Colonic mucosa (tissue), 4 donors: ENCODE measurements at regions not wholly inside any gene's neighbourhood (a gene's known extent, or its start where the extent isn't known, plus 50 kb on each side); places are given as distances from the start of the nearest gene placed in this dataset.
"Not testable (repeated sequence)": the region's sequence is repeated elsewhere in the genome, so short reads cannot be mapped to it uniquely, and the experiment has no call there.

Source experiments
- DNase-seq: peaks from one replicate; pipeline ENCODE4 v3.0.0-alpha.2; 2020
- H3K27ac ChIP-seq: fragments of 200-600 bp; one replicate; pipeline ENCODE4 v1.8.0; 2021
- H3K27me3 ChIP-seq: fragments of 200-600 bp; one replicate; pipeline ENCODE4 v1.8.0; 2021
- H3K36me3 ChIP-seq: fragments of 200-600 bp; one replicate; pipeline ENCODE4 v1.8.0; 2021
- H3K4me1 ChIP-seq: fragments of 200-600 bp; one replicate; pipeline ENCODE4 v1.8.0; 2021; ENCODE audit warnings: mild to moderate bottlenecking
- H3K4me3 ChIP-seq: fragments of 200-600 bp; one replicate; pipeline ENCODE4 v1.8.0; 2021
- H3K9ac ChIP-seq, 2 donors: one replicate each; pipeline ENCODE4 v1.7.0; 2013; ENCODE audit warnings: control low read depth in 2 of 2, low read depth in 2 of 2, low read length in 2 of 2
- H3K9me3 ChIP-seq: fragments of 200-600 bp; one replicate; pipeline ENCODE4 v1.8.0; 2021
- intact Hi-C: fragments of 100-400 bp; cut with DNase I; formaldehyde crosslinking; loops from one replicate; pipeline ENCODE4 v1.14.1; 2022
- TF ChIP-seq, protein P1 (sequence below): fragments of 200-600 bp; IDR thresholded peaks from one replicate; pipeline ENCODE4 v1.8.0; 2022; ENCODE audit warnings: antibody characterized with exemption, mild to moderate bottlenecking
- donor health status: healthy.
- donor health status: DM: no; HTN: no; CAD: no.
- donor health status: DM: no; HTN: no; CAD: no.

DNA sequence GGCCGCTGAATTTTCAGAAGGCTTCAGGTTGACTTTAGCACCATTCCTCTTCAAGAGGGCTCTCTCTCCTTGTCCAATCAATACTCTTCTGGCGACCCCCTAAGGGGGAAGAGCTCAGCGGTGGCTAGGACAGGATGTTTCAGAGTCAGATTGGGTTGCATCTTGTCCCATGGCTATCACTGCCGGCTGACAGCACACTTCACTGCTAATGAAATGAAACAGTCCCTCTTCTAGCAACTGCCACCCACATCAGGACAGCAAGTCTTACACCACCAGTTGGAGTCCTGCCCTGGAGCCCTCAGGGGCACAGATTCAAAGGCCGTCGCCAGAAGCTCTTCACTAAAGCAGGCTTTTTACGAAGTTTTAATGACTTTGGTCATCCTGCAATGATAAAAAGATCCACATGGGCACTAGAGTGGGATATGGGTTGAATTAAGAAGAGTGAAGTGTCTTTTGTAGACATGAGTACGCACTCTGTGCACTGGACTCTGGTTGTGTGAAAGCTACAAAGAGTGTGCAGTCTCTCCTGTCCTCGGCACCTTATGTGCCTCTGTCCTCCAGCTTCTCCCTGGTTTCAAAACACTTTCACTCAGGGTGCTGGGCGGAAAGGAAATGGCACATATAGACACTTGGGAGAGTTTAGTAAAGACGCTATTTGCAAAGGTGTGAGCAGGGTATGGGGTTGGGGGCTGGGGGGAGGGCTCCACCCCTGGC is 66.1 kb upstream of the SLC22A16 start:
- no peak overlapping the region for H3K9ac ChIP-seq
- TF ChIP-seq, protein P1, sequence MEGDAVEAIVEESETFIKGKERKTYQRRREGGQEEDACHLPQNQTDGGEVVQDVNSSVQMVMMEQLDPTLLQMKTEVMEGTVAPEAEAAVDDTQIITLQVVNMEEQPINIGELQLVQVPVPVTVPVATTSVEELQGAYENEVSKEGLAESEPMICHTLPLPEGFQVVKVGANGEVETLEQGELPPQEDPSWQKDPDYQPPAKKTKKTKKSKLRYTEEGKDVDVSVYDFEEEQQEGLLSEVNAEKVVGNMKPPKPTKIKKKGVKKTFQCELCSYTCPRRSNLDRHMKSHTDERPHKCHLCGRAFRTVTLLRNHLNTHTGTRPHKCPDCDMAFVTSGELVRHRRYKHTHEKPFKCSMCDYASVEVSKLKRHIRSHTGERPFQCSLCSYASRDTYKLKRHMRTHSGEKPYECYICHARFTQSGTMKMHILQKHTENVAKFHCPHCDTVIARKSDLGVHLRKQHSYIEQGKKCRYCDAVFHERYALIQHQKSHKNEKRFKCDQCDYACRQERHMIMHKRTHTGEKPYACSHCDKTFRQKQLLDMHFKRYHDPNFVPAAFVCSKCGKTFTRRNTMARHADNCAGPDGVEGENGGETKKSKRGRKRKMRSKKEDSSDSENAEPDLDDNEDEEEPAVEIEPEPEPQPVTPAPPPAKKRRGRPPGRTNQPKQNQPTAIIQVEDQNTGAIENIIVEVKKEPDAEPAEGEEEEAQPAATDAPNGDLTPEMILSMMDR: no peak
- intact Hi-C loops: no loop called here
- no peaks in the 10 kb centered on the region for H3K36me3 ChIP-seq
- no peaks in the 10 kb centered on the region for H3K4me1 ChIP-seq
- no peak overlapping the region for H3K4me3 ChIP-seq
- no peak overlapping the region for H3K27ac ChIP-seq
- H3K27me3 ChIP-seq: no peaks in the 10 kb centered on the region
- no peak for DNase-seq
- H3K9me3 ChIP-seq: no peaks in the 10 kb centered on the region

DNA sequence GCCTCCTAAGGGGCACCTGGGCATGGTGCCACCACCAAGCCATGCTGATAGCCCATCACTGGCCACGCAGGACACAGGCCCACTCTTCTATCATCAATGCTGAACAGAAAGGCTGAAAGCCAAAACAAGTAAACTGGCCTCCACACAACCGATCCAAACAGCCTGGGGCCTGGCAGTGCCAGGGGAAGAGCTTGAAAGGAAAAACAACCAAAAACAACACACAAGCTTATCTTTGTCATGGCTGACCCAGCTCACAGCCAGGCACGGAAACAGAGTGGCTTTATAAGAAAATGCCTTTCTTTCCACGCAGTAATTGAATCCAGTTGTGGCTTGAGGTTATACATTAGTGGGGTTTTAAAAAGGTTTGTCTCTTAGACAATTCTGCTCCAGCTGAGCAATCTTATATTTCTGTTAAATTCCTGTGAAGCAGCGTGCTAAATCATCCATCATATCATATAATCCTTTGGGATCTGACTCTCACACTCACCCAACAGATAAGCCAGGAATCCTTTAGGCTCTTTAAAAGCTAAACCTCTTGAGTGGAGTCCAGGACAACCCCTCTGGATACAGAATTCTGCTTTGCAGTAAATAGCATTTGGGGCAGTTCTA is 65.4 kb upstream of the SLC22A16 start:
- H3K4me3 ChIP-seq: no peak overlapping the region
- peaks cover under 1% of the 10 kb centered on the region for H3K4me1 ChIP-seq
- TF ChIP-seq, protein P1: no peak
- no peaks in the 10 kb centered on the region for H3K9me3 ChIP-seq
- no peaks in the 10 kb centered on the region for H3K27me3 ChIP-seq
- no peaks in the 10 kb centered on the region for H3K36me3 ChIP-seq
- intact Hi-C loops: no loop called here
- DNase-seq: no peak
- no peak overlapping the region for H3K27ac ChIP-seq
- no peak overlapping the region for H3K9ac ChIP-seq

DNA sequence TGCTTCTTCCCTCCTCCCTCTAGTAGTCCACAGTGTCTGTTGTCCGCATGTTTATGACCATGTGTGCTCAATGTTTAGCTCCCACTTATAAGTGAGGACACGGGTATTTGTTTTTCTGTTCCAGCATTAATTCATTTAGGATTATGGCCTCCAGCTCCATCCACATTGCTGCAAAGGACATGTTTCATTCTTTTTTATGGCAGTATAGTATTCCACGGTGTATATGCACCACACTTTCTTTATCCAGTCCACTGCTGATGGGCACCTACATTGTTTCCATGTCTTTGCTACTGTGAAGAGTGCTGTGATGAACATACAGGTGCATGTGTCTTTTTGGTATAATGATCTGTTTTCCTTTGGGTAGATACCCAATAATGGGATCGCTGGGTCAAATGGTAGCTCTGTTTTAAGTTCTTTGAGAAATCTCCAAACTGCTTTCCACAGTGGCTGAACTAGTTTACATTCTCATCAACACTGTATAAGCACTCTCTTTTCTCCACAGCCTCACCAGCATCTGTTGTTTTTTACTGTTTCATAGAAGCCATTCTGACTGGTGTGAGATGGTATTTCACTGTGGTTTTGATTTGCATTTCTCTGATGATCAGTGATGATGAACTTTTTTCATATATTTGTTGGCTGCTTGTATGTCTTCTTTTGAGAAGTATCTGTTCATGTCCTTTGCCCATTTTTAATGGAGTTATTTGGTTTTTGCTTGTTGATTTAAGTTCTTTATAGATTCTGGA is 63.0 kb upstream of the SLC22A16 start:
- DNase-seq, H3K36me3 ChIP-seq, H3K9me3 ChIP-seq, intact Hi-C loops, H3K9ac ChIP-seq, H3K4me1 ChIP-seq, H3K4me3 ChIP-seq, H3K27me3 ChIP-seq, H3K27ac ChIP-seq: not testable (repeated sequence)

DNA sequence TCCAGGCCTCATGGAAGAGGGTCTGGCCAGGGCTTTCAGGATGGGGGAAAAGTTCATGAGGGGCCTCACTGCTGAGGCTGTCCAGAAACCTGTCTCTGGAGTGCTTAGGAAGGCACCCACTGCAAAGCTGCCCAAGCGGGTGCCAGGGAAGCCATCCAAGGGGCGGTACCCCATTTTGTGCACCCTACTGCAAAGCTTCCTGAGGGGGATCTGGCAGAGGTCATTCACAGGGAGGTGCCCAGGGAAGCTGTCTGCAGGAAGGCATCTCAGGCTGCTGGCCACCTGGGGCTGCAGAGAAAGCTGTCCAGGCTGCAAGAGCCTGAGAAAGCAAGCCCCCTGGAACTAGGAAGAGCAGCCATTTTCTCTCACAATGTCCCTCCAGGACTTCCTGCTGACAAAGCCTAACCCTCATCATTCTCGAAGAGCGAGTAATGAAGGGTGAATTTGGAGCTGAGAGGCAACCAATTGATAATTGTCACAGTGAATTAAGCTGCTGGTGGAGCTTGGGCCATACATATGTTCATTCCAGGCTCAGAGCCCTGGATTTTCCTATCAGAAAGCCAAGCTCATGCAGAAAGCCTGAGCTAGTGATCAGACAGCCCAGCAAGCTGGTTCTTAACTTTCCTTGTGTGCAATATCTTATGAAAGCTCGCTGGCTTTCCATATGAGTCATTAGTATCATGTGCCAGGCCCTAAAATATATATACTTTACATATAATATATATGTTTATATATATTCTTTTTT is 62.2 kb upstream of the SLC22A16 start:
- Histone ChIP-seq H3K36me3 (no peaks in the 10 kb centered on the region), H3K4me3 (no peak overlapping the region), H3K27me3 (no peaks in the 10 kb centered on the region), H3K27ac (peak overlapping the region; percentile 26), H3K9ac (no peak overlapping the region), H3K4me1 (peaks cover 4% of the 10 kb centered on the region), H3K9me3 (no peaks in the 10 kb centered on the region)
- TF ChIP-seq, protein P1: no peak
- intact Hi-C loops: no loop called here
- DNase-seq: no peak

DNA sequence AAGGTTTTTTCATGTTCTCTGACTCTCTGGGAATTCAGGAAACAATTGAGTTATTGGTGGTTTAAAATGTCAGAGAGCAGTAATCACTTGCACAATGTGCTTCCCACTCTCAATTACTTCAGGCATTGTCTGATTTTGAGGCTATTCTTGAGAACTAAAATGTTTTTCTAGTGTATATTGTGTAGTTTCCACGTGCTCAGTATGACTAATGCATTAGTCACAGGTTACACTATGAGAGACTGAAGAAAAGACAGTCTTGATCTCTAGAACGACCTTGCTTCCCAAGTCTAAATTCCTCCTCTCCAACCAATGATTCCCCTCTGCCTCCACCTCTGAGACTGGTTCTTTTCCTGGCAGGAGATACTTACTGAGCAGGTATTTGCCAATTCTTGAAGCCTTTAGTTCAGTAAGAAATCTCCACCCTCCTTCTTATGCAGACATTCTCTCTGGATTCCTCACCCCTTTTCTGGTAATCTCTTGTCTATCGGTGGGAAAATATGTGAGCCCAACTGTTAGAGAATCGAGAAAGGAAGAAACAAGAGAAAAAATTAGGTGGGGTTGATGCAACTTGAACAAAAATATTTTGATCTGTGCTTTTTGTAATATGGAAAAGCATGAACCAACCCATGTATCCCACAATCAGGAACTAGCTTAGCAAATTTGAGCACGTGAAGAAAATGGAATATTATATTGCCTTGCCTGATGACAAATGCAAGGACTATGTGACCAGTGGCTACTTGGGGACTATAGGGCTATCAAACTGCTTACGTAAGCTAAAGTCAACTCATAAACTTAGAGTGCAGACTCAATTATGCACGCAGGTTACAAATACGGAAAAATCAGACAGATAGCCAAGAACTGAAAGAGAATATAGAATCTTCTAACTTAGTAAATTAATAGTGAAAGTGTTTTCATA is 61.1 kb upstream of the SLC22A16 start:
- TF ChIP-seq, protein P1: no peak
- Histone ChIP-seq H3K9ac (no peak overlapping the region), H3K9me3 (no peaks in the 10 kb centered on the region), H3K27ac (peak overlapping the region; percentile 26), H3K4me1 (peaks cover 4% of the 10 kb centered on the region), H3K4me3 (no peak overlapping the region), H3K36me3 (no peaks in the 10 kb centered on the region), H3K27me3 (no peaks in the 10 kb centered on the region)
- intact Hi-C loops: no loop called here
- no peak for DNase-seq
